Stimulated activated CD4-positive, alpha-beta T cell treated with anti-CD3 and anti-CD28 coated beads, Interleukin-4, amount 100 ng/mL, for 1 hour (primary cell): ENCODE measurements at regions not wholly inside any gene's neighbourhood (a gene's known extent, or its start where the extent isn't known, plus 50 kb on each side); places are given as distances from the start of the nearest gene placed in this dataset.

Experiments used
- DNase-seq: peaks from one replicate; pipeline ENCODE4 v3.0.0-alpha.2; 2020

- DNase-seq = no peak
These were observed 489.5 kb downstream of the TBC1D22A start for GRCh38 chr22:47251911-47252310.

DNA sequence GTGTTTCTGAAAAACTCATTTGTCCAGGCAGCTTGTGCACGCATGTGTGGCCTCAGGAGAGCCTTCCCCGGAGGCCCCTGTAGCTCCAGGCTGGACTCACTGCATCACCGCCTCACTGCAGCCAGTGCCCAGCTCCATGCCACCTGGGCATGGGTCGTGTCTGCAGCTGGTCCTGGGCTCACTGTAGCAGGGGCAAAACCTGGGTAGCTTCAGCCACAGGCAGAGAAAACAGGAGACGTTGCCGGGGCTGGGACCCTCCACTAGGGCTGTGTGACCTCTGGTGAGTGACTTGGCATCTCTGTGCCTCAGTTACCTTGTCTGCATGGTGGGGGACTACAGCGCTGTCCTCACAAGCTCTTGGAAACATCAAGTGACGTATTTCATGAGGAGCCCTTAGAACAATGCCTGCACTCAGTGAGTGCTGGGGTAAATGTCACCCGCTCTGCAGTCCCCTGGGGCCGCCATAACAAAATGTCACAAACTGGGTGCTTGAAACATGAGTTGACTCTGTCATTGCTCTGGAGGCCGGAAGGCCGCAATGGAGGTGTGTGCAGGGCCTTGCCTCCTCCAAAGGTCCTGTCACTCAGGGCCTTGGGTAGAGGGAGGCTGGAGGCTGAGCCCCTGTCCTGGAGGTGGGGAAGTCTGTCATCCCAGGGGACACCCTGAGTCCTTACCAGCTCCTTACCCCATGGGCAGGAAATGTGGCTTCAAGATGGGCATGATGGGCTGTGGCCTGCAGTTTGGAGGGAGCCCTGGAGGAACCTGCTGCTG, 488.7 kb downstream of the TBC1D22A start:
- no peak for DNase-seq

DNA sequence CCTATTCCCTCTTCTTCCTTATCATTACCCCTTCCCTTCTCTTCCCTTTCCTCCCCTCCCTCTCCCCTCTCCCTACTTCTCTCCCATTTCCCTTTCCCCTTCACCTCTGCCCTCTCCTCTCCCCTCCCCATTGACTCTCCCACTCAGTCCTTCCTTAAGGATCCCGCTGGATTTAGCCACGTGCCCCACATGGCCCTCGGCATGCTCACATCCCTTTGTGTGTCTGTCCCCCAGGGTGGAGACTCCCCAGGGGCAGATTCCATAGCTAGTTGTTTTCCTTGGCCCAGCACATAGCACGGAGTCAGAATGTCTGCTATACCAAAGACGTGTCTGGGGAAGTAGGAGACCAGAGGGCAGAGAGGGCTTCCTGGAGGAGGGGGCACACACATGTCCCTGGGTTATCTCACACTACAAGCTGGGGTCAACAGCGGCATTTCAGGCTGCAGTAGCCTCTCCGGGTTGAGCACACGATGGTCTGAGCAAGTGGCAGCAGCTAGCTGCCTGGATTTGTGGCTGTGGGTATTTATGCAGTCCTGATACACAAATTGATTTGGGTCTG, 487.0 kb downstream of the TBC1D22A start:
- no peak for DNase-seq

- no peak for DNase-seq
These were observed 486.5 kb downstream of the TBC1D22A start for GRCh38 chr22:47248925-47249324.

DNA sequence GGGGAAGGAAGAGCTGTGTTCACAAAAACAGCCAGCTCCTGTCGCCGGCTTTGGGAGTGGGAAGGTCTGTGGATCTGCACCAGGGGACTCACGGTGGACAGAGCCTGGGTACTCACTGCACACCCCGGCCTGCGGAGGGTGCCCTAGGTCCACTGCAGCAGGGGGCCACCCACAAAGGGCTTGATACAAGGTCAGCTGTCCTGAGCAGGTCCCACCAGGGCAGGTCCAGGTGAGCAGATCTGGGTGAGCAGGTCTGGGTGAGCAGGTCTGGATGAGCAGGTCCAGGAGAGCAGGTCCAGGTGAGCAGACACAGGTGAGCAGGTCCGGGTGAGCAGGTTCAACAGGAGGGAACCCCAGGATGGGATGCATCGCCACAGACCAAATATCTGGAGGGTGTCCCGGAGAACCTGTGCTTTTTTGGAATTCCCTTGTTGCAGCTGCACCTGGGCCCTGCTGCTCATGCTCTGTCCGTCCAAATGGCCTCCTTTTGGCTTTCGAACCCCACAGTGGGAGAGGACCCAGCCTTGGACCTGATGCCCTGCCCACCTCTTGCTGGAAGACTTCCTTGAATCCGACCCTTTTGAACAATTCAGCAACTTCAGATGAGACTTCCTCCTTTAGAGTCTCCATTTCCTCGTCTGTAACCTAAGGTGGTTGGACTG, 485.3 kb downstream of the TBC1D22A start:
- DNase-seq = no peak

GRCh38 chr22:47245786-47246185, 483.3 kb downstream of the TBC1D22A start:
- no peak for DNase-seq

- DNase-seq = no peak
These were observed 482.8 kb downstream of the TBC1D22A start for GRCh38 chr22:47245286-47245685.

DNA sequence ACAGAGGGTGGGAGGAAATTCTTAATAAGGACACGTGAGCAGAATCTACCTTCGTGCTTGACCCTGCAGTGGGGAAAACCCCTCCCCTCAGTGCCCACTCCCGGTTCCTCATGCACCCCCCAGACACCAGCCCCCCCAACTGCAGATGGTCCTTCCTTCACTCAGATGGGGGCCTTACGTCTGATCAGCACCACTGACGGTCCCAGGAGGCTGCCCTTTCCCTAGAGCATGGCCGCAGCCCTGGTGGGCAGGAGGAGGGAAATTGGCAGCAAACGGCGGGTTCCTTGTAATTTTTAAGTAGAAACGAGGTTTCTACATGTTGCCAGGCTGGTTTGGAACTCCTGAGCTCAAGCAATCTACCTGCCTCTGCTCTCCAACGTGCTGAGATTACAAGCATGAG, 477.7 kb downstream of the TBC1D22A start:
- no peak for DNase-seq

DNA sequence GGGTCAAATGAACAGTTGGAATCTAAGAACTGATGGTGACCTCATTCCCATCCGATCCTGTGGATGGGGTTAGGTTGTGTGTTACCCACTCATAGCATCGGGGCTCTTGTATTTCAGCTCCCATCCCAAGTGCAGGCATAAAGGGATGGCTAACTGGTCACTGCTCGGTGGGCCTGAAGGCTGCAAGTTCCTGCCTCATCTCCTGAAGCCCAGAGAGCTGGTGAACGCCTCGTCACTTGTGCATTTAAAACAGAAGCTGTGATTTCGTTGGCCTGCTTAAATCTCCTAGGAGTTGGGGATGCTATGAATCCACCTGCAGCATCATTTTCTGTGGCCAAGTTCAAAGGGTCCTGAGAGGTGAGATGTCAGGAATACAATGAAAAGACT, 477.0 kb downstream of the TBC1D22A start:
- no peak for DNase-seq

DNA sequence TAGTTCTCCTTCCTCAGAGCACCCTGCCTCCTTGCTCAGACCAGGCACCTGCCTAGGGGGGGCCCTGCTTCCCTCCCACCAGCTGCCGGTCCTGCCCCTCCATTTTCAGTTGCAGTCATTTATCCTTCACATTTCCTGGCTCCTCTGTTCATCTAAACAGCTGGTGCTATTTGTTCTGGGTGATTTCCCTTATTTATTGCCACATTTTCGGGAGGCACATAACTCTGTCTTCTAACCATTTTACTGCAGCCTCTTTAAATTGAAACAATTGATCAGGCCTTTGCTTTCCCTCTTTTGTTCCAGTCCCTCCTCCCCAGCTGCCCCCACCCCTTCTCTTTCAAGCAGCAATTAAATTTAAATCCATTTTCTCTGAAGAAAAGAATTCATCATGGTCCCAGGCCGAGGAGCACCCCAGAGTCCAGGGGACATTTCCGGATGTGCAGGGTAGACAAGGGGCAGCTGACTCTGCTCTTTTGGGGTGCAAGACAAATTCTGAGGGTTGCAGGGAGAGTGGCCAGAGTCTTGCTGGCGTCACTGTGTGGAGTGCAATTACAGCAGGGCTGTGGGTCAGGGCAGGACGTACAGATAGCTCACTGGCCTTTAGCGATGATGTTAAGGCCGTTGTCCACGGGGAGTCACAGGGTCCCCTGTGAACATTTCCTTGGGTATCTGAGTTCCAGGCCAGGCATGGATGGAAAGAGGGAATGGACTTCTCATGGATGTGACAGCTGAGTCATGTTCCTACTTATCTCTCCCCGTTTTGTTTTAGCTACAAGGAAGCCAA, 476.4 kb downstream of the TBC1D22A start:
- no peak for DNase-seq

GRCh38 chr22:47237890-47238480, 475.5 kb downstream of the TBC1D22A start:
- no peak for DNase-seq

GRCh38 chr22:47236718-47237117, 474.3 kb downstream of the TBC1D22A start:
- DNase-seq = no peak

GRCh38 chr22:47236161-47236560, 473.7 kb downstream of the TBC1D22A start:
- DNase-seq = no peak

DNA sequence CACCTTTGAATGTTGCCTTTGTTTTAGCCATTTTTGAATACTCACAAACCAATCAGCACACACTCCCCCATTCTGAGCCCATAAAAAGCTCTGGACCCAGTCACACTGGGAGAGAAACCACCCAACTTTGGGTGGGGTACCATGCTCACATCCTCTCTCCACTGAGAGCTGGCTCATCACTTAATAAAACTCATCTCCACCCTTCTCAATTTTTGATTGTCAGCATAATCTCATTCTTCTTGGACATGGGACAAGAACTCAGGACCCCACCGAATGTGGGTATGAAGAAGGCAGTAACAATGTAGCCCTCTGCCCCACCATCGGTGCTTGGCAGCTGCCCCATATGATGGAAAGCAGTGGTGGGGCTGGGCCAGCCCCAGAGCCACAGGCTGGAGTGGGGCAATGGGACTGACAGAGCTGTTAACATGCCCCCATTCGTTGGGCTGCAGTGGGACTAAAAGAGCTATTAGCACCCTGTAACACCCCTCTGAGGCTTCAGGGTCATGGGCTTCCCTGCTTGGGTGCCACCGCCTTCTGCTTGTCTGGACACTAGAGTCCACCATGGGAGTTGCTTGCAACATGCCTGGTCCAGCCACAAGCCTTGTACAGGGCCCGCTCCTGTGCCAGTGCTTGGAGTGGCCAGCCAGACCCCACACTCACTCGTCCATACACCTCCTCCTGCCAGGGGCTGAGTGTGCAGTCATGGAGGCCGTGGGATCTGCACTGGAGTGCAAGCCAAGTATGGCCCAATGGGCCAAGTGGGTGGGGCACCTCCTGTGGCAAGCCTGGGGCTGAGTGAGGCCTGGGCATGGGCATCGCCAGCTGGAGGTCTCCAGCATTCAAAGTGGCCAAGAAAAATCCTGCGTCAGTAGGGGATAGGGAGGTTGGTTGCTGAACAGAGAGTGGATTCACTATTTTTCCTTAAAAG, 471.1 kb downstream of the TBC1D22A start:
- no peak for DNase-seq

GRCh38 chr22:47232753-47233152, 470.3 kb downstream of the TBC1D22A start:
- no peak for DNase-seq

DNA sequence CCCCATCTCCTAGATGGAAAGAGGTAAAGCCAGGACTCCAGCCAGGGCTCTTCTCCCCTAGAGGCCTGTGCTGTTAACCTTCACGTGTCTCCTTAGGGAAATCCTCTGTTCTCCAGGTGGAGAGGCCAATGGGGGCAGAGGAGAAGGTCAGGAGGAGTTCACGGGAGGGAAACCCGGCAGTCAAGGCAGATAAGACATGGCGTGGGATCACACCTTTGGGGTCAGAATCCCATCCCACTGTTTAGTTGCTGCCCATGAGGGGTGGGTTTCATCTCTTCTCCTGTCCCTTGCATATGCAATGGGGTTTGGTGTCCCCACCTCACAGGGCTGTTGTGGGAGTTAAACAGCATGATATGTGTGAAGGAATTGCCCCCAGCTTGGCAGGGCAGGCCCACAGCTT, 469.7 kb downstream of the TBC1D22A start:
- no peak for DNase-seq

DNA sequence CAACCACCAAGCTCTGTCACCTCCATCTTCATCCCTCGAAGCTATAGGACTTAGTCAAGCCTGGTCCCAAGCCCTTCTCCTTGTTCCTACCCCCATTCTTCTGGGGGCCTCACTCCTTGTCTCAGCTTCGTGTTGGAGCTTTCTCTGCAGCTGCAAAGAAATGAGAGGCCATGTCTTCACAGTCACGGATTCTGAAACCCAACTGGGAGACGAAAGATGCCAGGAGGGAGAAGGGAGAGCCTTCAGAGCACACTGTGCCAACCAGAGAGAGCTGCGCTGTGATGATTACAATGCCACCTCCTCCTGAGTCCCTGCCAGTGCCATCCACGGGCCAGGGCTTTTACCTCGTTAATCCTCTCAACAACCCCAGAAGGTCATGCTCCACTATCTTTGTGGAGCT, 469.3 kb downstream of the TBC1D22A start:
- no peak for DNase-seq

GRCh38 chr22:47230741-47231140, 468.3 kb downstream of the TBC1D22A start:
- no peak for DNase-seq

- DNase-seq = no peak
These were observed 467.8 kb downstream of the TBC1D22A start for GRCh38 chr22:47230251-47230650.

GRCh38 chr22:47228767-47229166, 466.3 kb downstream of the TBC1D22A start:
- DNase-seq = no peak

- no peak for DNase-seq
These were observed 463.6 kb downstream of the TBC1D22A start for GRCh38 chr22:47225931-47226633.
